GM18517 (cell line): ENCODE measurements at regions not wholly inside any gene's neighbourhood (a gene's known extent, or its start where the extent isn't known, plus 50 kb on each side); places are given as distances from the start of the nearest gene placed in this dataset.
"Not testable (repeated sequence)": the region's sequence is repeated elsewhere in the genome, so short reads cannot be mapped to it uniquely, and the experiment has no call there.

Source experiments
- ATAC-seq: cut with Tn5 transposase; IDR thresholded peaks from one replicate; pipeline ENCODE4 v1.9.1; 2021; ENCODE audit warnings: mild to moderate bottlenecking, moderate library complexity; ENCODE audit not compliant: unreplicated experiment

DNA sequence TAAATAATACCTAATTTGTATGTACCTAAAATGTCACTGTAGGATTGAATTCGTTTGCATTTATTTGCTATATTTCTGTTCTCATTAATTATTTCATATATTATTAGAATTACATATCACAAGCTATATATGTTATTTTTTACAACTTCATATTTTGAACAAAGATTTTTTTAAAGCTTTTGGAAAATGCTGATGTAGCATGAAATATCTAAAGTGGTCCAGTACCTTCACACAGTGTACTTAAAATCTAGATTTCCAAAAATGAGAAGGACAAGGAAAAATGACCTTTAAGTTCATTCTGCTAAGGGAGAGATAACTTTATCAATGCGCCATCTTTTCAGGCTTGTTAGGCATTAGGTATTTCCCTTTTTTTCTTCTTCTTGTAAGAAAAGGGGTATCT is 71.8 kb downstream of the LARP7 start:
- ATAC-seq: no peak

DNA sequence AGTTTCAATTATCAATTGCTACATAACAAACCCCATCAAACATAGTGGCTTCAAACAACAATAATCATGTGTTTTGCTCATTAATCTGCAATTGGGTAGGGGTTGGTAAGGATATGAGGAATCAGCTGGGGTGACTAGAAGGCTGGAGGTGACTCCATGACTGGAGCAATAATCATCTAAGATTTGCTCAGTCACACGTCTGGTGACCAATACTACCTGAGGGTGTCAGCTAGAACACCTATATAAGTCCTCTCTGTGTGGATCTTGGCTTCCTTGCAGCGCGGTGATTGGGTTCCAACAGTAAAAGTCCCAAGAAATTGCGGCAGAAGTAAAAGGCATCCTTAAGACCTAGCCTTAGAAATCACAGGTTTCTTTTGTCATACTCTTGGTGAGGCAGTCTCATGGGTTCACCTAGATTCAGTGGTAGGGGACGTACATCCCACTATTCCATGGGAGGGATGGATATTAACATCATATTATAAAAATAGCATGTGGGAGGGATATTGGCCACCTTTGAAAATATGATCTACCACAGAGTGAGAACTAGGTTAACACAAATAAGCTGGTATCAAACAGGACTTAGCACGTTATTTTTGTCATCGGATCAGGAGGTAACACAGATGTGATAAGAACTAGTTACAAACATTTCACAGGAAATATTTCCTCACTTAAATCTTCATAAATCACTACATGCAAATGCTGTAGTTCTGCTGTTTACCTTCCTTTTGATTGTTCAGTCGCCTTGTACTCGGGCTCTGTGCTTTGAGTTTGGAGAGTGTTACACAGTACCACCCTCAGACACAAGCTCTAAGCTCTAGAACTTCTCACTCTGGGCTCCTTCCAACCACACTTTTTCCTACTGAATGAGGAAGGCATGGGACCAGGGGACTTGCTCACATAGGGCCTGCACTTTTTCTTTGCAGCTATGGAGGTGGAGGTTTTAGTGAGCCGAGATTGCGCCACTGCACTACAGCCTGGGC is 78.3 kb downstream of the LARP7 start:
- no peak for ATAC-seq

DNA sequence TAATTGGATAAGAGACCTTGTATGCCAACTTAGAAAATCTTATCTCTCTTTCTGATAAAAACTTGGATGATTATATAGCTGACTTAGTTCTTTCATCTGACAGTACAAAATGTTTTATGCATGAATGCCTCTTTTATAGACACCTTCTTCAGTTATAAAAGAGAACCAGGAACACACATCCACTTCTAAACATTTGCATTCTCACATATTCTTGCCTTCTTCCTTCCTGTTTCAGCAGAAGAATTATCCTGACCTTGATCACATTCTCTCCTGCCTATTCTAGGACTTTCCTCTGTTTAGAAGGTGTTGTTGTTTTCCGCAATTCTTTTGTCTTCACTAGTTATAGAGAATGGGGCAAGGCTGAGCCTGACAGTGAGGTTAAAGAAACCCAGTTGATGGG is 80.9 kb downstream of the LARP7 start:
- no peak for ATAC-seq

DNA sequence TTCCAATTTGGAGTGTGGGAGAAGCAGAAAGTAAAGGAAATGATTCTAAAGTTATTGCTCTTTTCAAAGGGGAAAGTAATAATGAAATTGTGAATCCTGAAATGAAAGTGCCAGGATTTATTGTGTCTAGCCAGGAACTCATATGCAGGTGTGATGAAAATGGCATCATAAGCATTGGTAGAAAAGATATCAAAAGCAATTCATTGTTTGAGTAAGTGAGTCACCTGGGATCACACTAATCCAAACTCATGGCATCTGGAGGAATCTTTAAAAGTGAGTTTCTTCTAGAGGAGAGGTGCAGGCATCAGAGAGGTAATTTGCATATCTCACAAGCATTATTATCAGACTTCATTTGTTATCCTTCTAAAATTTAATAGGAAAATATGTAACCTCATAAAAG is 84.7 kb downstream of the LARP7 start:
- ATAC-seq: no peak

DNA sequence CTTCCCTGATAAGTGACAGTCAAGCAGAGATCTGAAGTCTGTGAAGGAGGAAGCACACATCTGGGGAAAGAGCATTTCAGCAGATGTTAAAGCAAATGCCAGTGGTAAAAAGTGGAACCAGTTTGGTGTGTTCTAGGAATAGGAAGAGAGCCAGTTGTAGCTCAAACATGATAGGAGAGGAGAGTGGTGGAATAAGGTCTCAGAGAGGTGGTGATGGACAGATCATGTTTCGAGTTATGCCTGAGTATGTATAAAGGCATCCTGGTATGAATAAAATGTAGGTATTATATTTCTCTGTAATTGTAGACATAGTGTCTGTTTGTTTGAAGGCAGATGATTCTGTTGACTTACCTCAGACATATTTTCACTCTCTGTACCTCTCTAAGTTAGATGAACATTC is 89.1 kb downstream of the LARP7 start:
- no peak for ATAC-seq

DNA sequence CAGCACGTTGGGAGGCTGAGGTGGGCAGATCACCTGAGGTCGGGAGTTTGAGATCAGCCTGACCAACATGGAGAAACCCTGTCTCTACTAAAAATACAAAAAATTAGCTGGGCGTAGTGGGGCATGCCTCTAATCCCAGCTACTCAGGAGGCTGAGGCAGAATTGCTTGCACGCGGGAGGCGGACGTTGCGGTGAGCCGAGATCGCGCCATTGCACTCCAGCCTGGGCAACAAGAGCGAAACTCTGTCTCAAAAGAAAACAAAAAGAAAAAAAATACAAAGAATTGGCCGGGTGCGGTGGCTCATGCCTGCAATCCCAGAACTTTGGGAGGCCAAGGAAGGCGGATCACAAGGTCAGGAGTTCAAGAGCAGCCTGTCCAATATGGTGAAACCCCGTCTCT is 90.8 kb downstream of the LARP7 start:
- not testable (repeated sequence) for ATAC-seq

DNA sequence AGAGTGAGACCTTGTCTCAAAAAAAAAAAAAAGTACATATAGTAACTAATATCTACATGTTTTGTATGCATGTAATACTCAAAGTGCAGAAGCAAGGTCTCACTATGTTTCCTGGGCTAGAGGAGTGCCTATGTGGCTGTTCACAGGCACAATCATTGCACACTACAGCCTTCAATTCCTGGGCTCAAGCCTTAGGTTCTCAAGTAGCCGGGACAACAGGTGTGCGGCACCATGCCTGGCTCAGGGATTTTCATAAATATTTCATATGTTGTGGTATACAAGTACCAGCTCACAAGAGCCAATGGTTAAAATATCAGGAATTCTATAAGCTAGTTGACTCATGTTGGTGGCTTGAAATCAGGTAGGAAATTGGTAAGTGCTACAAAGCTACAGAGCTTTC is 94.8 kb downstream of the LARP7 start:
- ATAC-seq: no peak

DNA sequence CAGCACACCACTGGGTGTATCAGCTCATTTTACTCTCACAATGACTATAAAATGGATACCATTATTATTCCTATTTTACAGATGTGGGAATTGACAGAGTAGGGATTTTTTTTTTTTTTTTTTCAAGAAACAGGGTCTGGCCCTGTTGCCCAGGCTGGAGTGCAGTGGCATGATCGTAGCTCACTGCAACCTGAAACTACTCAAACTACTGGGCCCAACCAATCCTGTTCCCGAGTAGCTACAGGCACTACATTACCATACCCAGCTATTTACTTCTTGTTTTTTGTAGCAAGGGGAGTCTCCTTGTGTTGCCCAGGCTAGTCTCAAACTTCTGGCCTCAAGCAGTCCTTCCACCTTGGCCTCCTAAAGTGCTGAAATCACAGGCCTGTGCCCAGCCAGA is 95.2 kb downstream of the LARP7 start:
- no peak for ATAC-seq

DNA sequence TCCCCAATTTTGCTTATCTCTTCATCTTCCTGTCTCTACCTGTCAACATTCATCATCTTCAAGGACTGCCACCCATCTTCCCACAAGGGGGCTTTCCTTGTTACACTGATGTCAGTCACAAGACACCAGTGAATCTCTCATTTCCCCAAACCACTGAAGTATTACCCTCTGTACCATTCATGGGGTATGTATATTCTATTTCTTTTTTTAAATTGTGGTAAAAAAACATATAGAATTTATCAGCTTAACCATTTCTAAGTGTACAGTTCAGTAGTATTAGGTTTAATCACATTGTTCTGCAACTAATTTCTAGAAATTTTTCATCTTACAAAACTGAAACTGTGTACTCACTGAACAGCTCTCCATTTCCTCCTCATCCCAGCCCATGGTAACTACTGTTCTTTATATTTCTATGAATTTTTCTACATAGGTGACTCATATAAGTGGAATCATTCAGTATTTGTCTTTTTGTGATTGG is 98.6 kb downstream of the LARP7 start:
- peak; percentile 84 for ATAC-seq

DNA sequence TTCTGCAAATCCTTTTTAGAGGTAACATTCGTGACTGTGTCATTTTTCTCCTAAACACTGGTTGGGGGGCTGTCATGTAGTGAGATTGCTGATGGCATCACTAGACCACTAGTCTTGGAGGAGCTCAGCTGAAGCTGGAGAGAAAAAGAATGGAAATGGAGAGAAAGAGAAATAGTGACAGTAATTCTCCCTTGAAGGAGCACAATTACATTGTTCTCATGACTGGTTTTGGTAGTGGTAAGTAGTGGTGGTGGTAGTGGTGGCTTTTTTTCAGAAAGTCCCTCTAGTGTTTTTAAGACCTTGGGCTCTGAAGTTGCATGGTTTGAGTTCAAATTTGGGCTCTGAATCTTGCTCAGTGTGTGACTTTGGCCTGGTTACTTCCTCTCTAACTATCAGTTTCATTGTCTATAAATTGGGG is 99.8 kb downstream of the LARP7 start:
- peak; percentile 47 for ATAC-seq

DNA sequence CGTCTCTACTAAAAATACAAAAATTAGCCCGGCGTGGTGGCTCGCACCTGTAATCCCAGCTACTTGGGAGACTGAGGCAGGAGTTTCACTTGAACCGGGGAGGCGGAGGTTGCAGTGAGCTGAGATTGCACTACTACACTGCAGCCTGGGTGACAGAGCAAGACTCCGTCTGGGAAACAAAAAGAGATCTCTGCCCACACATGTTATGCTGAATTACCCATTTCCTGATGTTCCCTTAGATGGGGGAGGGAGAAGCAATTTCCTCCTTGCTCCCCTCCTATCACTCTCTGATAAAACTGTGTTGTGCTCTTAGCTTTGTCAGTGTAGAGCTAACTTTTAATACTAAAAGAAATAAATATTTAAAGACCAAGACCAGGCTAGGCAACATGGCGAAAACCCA is 102.5 kb downstream of the LARP7 start:
- no peak for ATAC-seq

DNA sequence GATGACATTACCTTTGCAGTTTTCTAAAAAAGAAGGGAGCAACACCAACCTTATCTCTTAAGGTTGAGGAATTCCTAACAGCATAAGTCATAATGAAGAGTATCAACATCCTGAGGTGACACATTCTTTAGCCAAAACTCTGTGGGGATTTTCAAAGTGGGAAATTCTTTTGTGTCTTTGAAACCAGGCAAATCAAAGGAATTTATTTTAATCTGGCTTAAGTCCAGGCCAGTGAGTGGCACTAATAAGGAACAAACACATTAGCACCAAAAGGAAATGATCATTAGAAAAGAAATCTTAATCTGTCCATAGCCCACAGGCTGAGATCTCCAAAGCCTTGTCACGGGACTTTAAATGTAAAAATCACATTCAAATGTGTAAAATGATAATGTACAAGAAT is 110.1 kb downstream of the LARP7 start:
- ATAC-seq: no peak

DNA sequence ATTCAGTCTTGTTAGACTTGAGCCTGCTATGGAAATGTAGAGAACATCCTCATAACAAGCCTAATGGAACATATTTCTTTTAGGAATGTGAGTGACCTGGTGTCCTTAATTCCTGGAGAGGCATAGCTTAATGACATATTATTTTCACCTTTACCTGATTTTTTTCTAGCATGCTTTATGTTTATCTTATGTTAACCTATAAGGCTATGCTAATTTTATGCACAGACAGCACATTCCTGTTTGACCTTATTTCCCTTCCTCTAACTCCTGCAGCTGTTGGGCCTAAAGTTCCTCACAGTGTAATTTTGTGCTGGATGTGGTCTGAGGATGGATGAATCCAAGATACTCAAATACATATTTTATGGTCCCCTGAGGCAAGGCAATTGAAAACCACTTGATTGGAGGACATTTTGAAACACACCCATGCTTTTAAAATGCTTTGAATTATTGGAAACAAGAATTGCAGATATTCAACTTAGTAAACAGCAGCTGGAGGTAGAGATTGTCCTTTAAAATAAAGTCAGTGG is 111.5 kb downstream of the LARP7 start:
- no peak for ATAC-seq

DNA sequence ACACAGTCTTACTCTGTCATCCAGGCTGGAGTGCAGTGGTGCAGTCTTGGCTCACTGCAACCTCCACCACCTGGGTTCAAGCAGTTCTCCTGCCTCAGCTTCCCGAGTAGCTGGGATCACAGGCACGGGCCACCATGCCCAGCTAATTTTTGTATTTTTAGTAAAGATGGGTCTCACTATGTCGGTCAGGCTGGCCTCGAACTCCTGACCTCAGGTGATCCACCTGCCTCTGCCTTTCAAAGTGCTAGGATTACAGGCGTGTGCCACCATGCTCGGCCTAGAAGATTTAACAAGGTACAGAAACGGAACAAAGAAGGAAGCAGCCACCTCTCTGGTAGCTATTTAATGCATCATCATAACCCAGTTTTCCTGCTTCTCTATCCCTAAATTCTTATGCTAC is 113.8 kb downstream of the LARP7 start:
- not testable (repeated sequence) for ATAC-seq

DNA sequence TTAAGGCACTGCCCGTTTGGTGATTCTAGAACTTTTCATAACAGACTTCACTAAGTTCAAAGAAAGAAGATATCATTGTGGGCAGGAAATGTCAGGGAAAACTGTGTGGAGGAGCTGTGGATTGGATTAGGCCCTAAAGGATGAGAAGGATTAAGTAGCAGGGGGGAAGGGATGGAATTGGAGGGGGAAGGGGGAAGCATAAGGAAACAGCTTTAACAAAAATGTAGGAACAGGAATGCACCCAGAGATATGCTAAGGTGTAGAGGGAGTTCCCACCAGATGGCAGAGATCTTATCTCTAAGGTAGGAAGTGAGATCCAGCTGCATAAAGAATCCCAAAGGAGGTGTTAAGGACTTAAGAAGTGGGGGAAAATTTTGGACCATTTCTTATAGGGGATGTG is 114.5 kb downstream of the LARP7 start:
- no peak for ATAC-seq

DNA sequence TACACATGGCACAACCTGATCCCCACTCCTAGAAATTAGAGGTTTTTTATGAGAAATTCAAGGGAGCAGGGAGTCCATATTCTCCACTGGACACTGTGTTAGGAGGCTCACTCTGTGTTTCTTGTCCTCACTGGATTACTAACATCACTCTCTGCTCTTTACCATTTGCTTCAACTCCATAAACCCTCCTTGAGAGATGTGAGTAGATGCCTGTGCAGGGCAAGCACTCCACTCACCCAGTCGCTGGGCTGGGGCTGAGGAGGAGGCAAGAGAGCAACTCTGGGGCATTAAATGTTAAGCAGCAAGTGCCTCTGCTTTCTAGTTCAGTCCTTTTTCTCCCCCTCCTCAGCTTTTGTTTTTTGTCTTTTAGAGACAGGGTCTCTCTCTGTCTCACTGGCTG is 115.1 kb downstream of the LARP7 start:
- no peak for ATAC-seq

DNA sequence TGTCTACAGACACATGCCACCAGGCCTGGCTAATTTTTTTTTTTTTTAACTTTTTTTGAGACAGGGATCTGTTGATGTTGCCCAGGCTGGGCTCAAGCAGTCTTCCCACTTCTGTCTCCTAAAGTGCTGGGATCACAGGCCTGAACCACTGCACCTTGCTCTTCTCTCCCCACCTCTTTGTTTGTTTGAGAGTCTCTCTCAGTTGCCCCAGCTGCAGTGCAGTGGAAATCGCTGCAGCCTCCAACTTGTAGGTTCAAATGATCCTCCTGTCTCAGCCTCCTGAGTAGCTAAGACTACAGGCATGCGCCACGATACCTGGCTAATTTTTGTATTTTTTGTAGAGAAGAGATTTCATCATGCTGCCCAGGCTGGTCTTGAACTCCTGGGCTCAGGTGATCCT is 115.6 kb downstream of the LARP7 start:
- ATAC-seq: no peak

DNA sequence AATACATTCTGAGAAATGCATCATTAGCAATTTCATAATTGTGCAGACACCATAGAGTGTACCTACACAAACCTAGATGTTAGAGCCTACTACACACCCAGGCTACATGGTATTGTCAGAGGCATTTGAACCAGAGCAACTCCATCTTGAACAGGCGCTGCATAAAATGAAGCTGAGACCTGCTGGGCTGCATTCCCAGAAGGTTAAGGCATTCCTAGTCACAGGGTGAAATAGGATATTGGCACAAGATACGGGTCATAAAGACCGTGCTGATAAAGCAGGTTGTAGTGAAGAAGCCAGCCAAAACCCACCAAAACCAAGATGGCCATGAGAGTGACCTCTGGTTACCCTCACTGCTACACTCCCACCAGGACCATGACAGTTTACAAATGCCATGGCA is 116.4 kb downstream of the LARP7 start:
- no peak for ATAC-seq

DNA sequence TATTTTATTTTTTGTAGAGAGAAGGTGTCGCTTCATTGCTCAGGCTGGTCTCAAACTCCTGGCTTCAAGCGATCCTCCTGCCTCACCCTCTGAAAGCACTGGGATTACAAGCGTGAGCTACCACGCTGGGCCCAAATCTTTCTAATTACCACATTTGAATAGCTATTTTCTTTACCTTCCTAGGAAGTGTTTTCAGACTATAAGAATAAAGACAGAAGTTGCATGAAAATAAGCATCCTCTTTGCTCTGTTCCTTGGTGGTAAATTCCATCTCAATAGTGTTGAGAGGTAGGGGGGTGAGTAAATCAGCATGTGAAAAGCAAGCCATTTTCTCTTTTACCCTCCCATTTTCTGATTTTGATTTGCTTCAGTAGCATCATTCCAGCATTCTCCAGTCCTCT is 122.4 kb downstream of the LARP7 start:
- ATAC-seq: no peak

DNA sequence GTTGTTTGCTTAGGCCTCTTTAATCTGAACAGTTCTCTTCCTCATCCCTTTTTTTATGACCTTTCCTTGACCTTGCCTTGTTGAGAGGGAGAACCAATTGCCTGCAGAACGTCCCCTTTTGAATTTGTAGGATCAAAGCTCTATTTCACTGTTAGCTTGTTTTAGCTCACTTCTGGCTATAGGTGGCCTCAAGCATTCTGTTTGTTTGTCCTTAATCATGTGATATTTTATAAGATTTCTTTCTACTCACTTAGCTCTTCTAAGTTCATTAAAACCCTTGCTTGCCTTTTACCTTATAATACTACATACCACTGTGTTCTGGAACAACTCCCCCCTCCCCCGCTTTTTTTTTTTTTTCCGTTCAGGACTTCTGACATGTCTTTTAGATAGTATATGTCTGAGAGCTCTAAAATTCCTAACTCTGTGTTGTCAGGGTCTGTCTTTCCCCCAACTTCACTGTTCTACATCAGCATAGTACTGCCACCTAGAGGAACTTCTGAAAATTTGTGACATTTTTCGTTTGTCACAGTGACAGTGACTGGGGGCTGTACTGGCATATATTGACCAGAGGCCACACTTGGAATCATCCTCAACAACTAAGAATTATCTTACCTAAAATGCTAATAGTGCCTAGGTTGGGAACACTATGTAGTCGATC is 128.5 kb downstream of the LARP7 start:
- peak; percentile 63 for ATAC-seq

DNA sequence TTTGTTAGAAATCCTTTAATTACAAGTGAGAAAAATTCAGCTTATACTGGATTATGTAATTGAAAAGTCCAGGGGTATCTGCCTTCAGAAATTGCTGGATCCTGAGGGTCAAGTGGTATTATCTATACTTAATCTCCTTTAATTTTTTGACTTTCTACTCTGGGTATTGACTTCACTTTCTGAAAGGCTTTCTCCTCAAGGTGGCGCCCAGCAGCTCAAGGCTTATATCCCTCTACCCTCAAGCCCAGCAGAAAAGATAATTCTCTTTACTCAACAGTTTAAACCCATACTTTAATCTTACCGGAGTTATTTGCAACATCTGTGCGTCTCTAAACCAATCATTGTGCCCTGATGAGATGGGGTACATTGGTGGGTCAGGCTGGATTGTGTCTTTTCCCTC is 129.5 kb downstream of the LARP7 start:
- no peak for ATAC-seq

DNA sequence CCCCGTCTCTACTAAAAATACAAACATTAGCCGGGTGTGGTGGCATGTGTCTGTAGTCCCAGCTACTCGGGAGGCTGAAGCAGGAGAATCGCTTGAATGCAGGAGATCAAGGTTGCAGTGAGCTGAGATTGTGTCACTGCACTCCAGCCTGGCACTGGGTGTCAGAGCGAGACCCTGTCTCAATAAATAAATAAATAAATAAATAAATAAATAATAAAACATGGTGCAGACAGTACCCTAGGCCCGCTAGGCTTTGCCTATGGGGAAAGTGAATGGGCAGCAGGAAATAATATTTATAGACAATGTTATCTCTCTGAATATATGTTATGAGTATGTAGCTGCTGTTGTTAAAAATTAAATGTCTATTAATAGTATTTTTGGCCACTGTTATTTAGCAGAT is 130.4 kb downstream of the LARP7 start:
- ATAC-seq: no peak
